ENCODE measurements at regions not wholly inside any gene's neighbourhood (a gene's known extent, or its start where the extent isn't known, plus 50 kb on each side); places are given as distances from the start of the nearest gene placed in this dataset.

GRCh38 chr4:23741681-23742191, 148.1 kb downstream of the PPARGC1A start:
- DNase-seq: no peak

- no peak for DNase-seq
These were observed 152.3 kb downstream of the PPARGC1A start for GRCh38 chr4:23737571-23737970.

- no peak for DNase-seq
These were observed 153.4 kb downstream of the PPARGC1A start for GRCh38 chr4:23736466-23736865.

- no peak for DNase-seq
These were observed 155.8 kb downstream of the PPARGC1A start for GRCh38 chr4:23734000-23734399.

GRCh38 chr4:23733476-23733875, 156.4 kb downstream of the PPARGC1A start:
- no peak for DNase-seq

- DNase-seq: no peak
These were observed 158.8 kb downstream of the PPARGC1A start for GRCh38 chr4:23730998-23731397.

- DNase-seq: no peak
These were observed 160.9 kb downstream of the PPARGC1A start for GRCh38 chr4:23728971-23729370.

GRCh38 chr4:23728393-23728792, 161.5 kb downstream of the PPARGC1A start:
- no peak for DNase-seq

GRCh38 chr4:23720556-23720955, 169.3 kb downstream of the PPARGC1A start:
- no peak for DNase-seq

GRCh38 chr4:23718435-23718834, 171.4 kb downstream of the PPARGC1A start:
- no peak for DNase-seq

- DNase-seq: no peak
These were observed 172.2 kb downstream of the PPARGC1A start for GRCh38 chr4:23717528-23718248.

GRCh38 chr4:23710298-23710697, 179.5 kb downstream of the PPARGC1A start:
- DNase-seq: no peak

- DNase-seq: no peak
These were observed 182.2 kb downstream of the PPARGC1A start for GRCh38 chr4:23707652-23708026.

- no peak for DNase-seq
These were observed 182.7 kb downstream of the PPARGC1A start for GRCh38 chr4:23706972-23707651.

- DNase-seq: no peak
These were observed 189.7 kb downstream of the PPARGC1A start for GRCh38 chr4:23700197-23700596.

- DNase-seq: no peak
These were observed 192.1 kb downstream of the PPARGC1A start for GRCh38 chr4:23697722-23698121.

- DNase-seq: no peak
These were observed 192.8 kb downstream of the PPARGC1A start for GRCh38 chr4:23697001-23697528.

GRCh38 chr4:23686169-23686897, 203.5 kb downstream of the PPARGC1A start:
- DNase-seq: no peak

GRCh38 chr4:23685471-23685870, 204.4 kb downstream of the PPARGC1A start:
- no peak for DNase-seq

GRCh38 chr4:23680671-23681518, 209.0 kb downstream of the PPARGC1A start:
- DNase-seq: no peak

GRCh38 chr4:23674694-23675093, 215.2 kb downstream of the PPARGC1A start:
- DNase-seq: no peak

GRCh38 chr4:23667659-23668058, 222.2 kb downstream of the PPARGC1A start:
- no peak for DNase-seq

GRCh38 chr4:23660865-23661264, 229.0 kb downstream of the PPARGC1A start:
- no peak for DNase-seq

Measured in NCI-H510A (cell line).